Activated CD8-positive, alpha-beta memory T cell treated with anti-CD3 and anti-CD28 coated beads, Interleukin-2, amount 50 U/mL, for 1 hour (primary cell): ENCODE measurements at regions not wholly inside any gene's neighbourhood (a gene's known extent, or its start where the extent isn't known, plus 50 kb on each side); places are given as distances from the start of the nearest gene placed in this dataset.

Experiments used
- DNase-seq: peaks from one replicate; pipeline ENCODE4 v3.0.0-alpha.2; 2020; ENCODE audit errors: extremely low read depth

- DNase-seq: no peak
These were observed 154.1 kb upstream of the ZMIZ1 start for GRCh38 chr10:78914502-78915189.

DNA sequence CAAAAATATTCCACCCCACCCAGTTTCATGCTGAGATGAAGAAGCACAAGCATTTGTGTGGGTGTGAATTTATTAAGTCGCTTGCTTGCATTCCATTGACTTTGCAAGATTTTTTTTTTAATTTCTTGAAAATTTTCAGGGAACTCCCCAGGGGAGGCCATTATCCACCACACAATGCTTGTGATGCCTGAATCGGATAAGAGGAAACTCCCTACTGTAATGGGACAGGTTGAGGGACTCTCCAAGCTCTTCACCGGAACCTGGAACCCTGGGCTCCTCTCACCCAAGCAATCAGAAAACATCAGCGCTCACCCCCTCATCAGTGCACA lies 153.6 kb upstream of the ZMIZ1 start:
- DNase-seq: no peak

GRCh38 chr10:78916227-78916626 lies 152.5 kb upstream of the ZMIZ1 start:
- no peak for DNase-seq

DNA sequence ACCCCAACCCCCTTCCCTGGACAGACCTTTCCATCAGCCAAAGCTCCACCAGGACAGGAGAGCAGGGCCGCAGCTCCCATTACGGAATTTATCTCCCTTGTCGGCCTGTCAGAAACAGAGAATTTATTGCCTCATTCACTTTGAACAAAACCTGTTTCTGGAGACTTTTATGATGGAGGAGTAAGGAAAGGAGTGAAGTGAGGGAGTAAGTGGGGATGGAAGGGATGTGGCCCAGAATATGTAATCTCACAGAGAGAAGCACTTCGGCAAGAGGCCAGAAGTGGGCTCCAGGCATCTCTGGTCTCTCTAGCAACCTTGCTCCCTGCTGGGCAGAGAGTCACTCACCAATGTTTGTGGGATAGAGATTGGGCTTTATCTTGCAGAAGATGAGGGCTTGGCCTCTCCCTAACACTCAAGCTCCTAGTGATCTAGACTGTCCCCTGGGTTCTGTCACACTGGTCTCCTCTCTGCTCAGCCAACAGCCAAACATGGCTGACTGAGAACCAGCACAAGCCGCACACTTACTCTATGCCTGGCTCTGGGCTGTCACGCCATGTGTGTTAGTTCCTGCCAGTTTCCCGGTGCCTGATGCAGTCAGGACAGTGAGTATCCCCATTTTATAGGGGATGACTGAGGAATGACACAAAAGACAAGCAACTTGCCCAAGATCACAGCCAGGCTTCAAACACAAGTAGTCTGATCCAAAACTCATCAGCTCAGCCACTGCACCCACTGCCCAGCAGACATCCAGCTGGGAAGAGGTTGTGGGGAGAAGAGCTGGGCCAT lies 149.4 kb upstream of the ZMIZ1 start:
- no peak for DNase-seq

GRCh38 chr10:78920011-78920410 lies 148.8 kb upstream of the ZMIZ1 start:
- DNase-seq: no peak

GRCh38 chr10:78921895-78922294 lies 146.9 kb upstream of the ZMIZ1 start:
- DNase-seq: no peak

DNA sequence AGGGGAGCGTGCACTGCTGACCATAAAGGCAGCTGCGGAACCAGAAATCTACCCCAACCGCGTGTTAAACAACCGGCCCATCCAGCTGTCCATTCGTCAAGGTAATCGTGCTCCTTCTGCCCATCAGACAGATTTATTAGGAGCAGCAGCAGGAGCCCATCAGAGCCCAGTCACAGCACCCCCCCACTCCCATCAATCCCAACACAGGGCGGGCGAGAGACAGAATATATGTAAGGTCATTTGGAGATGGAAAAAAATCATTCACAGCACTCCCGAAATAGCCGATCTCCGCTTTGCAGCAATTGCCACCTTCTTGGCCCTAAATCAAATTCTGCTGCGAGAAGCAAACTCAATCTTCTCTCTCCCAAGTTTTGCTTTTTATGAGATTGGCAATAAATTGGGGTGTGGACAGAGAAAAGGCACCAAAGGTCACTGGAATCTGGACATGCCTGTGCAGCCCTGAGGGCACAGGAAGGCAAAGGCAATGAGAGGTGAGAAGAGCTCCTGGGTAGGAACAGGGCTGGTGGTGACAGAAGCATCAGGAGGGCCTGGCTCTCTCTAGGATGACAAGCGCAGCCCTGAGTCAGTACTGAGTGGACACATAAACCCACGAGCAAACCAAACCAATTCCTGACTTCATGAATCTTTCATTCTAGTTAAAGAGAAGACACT lies 145.0 kb upstream of the ZMIZ1 start:
- no peak for DNase-seq

- no peak for DNase-seq
These were observed 144.3 kb upstream of the ZMIZ1 start for GRCh38 chr10:78924319-78925003.

GRCh38 chr10:78925275-78925674 lies 143.5 kb upstream of the ZMIZ1 start:
- DNase-seq: no peak

- DNase-seq: no peak
These were observed 142.9 kb upstream of the ZMIZ1 start for GRCh38 chr10:78925800-78926319.

DNA sequence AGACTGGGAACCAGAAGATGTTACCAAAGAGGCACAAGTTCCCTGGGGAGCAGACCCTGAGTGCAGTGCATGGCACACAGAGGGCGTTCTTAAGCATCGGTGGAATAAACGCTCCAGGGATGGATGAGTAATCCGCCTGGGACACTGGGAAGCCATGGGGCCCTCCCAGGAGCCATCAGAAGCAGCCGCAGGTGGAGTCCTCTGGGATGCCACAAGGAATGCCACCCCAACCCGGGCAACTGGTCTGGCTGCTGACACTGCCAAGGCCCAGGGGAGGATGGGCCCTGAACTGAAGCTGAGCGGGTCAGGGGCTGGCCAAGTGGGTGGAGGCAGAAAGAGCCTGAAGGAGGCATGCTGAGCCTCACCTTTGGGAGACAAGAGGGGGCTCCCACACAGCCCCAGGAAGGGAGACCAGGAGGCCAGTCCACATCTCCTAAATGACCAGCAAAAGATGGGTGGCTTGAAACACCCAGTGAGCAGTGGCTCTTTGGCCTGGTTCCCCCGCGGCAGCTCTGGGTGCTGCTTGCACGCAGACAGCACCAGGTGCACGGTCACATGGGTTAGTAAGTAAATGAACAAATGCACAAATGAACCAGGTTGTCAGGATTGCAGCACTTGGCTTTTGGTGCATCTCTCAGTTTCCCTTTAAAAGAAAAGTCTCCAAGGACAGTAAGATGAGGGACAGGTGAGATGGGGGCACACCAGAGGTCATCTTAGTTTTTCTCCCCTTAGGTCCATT lies 141.3 kb upstream of the ZMIZ1 start:
- no peak for DNase-seq

DNA sequence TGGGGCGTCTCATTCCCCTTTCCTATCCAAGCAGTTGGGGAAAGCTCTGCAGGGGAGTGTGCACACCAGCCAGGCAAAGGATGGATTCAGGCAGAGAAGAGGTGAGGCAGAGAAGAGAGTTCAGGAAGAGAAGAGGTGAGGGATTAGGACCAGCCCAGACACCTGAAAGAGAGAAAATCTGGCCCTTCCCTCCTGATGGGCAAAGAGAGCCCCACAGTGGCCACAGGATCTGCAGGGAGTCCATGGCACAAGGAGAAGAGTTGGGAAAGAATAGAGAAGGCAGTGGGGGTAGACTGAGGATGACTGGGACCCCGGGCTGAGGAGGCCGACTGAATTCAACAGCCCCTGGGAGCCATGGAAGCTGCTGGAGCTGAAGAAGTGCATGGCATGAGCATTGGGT lies 140.4 kb upstream of the ZMIZ1 start:
- DNase-seq: no peak

DNA sequence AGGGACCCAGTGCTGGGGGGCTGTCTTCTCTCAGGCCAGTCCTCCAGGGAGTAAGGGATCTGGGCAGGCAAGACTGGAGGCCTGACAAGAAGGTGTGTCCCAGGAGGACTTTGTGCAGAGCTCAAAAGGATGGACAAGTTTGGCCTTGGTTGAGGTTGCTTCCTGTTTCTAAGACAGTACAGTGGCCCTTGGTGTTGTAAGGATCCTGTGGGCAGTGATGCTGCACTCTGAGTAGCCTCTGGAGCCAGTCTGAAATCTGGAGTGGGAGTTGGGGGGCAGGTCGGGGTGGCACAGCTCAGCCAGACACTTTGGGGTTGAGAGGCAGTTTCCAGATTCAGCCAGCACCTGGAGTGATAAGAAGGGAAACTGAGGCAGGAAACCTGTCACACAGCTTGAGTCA lies 139.2 kb upstream of the ZMIZ1 start:
- DNase-seq: no peak

GRCh38 chr10:78931321-78932053 lies 137.3 kb upstream of the ZMIZ1 start:
- DNase-seq: no peak

DNA sequence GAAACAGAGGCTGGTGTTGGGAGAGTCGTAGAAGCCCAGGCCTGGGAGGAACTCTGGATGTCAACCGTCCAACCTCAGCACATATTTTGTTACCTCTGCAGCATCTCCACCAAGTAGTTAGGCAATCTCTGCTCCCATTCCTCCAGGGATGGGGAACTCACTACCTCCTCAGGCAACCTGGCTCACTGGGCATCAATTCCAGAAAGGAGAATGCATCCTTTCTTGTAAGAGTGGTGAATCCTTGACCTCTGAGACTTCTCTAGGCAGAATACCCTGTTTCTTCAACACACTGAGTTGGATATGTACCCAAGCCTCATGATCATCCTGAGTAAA lies 136.7 kb upstream of the ZMIZ1 start:
- no peak for DNase-seq

GRCh38 chr10:78932861-78933260 lies 135.9 kb upstream of the ZMIZ1 start:
- DNase-seq: no peak

DNA sequence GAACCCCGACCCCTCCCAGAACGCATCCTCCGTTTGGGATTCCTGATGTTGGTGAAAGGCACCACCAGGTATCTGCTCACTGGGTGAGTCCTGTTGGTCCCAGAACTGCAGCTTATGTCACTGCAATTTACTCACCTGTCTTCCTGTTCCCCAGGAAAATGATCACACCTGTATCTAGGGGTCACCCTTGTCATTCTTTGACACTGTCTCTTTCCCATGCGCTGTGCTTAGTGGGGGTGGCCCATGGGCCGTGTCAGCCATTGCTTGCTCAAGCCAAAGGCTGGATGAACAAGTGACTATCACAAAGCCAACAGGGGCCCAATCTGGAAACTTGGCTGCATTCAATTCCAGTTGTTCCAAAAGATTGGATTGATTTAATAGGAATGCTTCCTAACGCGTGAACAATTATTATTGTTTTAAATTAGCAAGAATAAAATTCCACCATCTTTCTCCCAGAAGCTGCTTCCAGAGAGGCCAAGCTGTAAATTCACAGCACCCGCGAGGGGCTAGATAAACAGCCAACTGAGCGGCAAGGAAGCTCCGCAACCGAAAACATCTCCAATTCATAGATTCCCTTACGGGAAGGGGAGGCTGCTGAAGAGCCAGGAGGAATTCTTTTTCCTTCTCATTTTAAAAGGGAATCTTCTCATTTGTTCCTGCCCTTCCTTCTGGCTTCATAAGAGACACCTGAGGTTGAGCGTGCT lies 134.8 kb upstream of the ZMIZ1 start:
- no peak for DNase-seq

- no peak for DNase-seq
These were observed 134.3 kb upstream of the ZMIZ1 start for GRCh38 chr10:78934532-78934898.

GRCh38 chr10:78934994-78935602 lies 133.7 kb upstream of the ZMIZ1 start:
- no peak for DNase-seq
